ENCODE measurements at regions not wholly inside any gene's neighbourhood (a gene's known extent, or its start where the extent isn't known, plus 50 kb on each side); places are given as distances from the start of the nearest gene placed in this dataset.

- intact Hi-C loops (cut with micrococcal nuclease), result no loop called here
- no peaks in the 10 kb centered on the region for H3K36me3 Mint-ChIP-seq (ENCODE audit: low read depth)
- no peak overlapping the region for H3K27ac Mint-ChIP-seq
- ChIA-PET POLR2A (no interaction called here), CTCF (no interaction called here)
- no peak for TF ChIP-seq CTCF (IDR thresholded peaks at IDR 0.05)
- no peak for DNase-seq
- no peak overlapping the region for H3K4me3 Mint-ChIP-seq
- no peaks in the 10 kb centered on the region for H3K4me1 Mint-ChIP-seq
- peaks cover 3% of the 10 kb centered on the region for H3K9me3 Mint-ChIP-seq
- no peaks in the 10 kb centered on the region for H3K27me3 Mint-ChIP-seq
- no peak for ATAC-seq (ENCODE audit: low read depth)
Measured at GRCh38 chr18:51881394-51881793, 458.6 kb upstream of the DCC start.

GRCh38 chr18:51884039-51884438, 456.0 kb upstream of the DCC start:
- TF ChIP-seq CTCF (IDR thresholded peaks at IDR 0.05), result no peak
- ATAC-seq (ENCODE audit: low read depth) (no peak), DNase-seq (no peak)
- Mint-ChIP-seq H3K4me3 (no peak overlapping the region), H3K4me1 (no peaks in the 10 kb centered on the region), H3K36me3 (ENCODE audit: low read depth) (no peaks in the 10 kb centered on the region), H3K27me3 (no peaks in the 10 kb centered on the region), H3K27ac (no peak overlapping the region), H3K9me3 (no peaks in the 10 kb centered on the region)
- intact Hi-C loops (cut with micrococcal nuclease), result no loop called here
- ChIA-PET CTCF (no interaction called here), POLR2A (no interaction called here)

- no peak for TF ChIP-seq CTCF (IDR thresholded peaks at IDR 0.05)
- DNase-seq (no peak), ATAC-seq (ENCODE audit: low read depth) (no peak)
- intact Hi-C loops (cut with micrococcal nuclease), result no loop called here
- ChIA-PET CTCF (no interaction called here), POLR2A (no interaction called here)
- H3K36me3 Mint-ChIP-seq (ENCODE audit: low read depth), result no peaks in the 10 kb centered on the region
- no peak overlapping the region for H3K4me3 Mint-ChIP-seq
- no peak overlapping the region for H3K27ac Mint-ChIP-seq
- no peaks in the 10 kb centered on the region for H3K4me1 Mint-ChIP-seq
- no peaks in the 10 kb centered on the region for H3K27me3 Mint-ChIP-seq
- no peaks in the 10 kb centered on the region for H3K9me3 Mint-ChIP-seq
Measured at GRCh38 chr18:51890762-51891161, 449.2 kb upstream of the DCC start.

GRCh38 chr18:51891876-51892275, 448.1 kb upstream of the DCC start:
- H3K27ac Mint-ChIP-seq, result no peak overlapping the region
- H3K4me1 Mint-ChIP-seq, result no peaks in the 10 kb centered on the region
- ChIA-PET CTCF (no interaction called here), POLR2A (no interaction called here)
- no peak overlapping the region for H3K4me3 Mint-ChIP-seq
- no peaks in the 10 kb centered on the region for H3K27me3 Mint-ChIP-seq
- intact Hi-C loops (cut with micrococcal nuclease), result no loop called here
- H3K9me3 Mint-ChIP-seq, result no peaks in the 10 kb centered on the region
- no peak for DNase-seq
- no peak for ATAC-seq (ENCODE audit: low read depth)
- H3K36me3 Mint-ChIP-seq (ENCODE audit: low read depth), result no peaks in the 10 kb centered on the region
- no peak for TF ChIP-seq CTCF (IDR thresholded peaks at IDR 0.05)

- no peak overlapping the region for H3K4me3 Mint-ChIP-seq
- no peak for TF ChIP-seq CTCF (IDR thresholded peaks at IDR 0.05)
- H3K27me3 Mint-ChIP-seq, result no peaks in the 10 kb centered on the region
- no peaks in the 10 kb centered on the region for H3K36me3 Mint-ChIP-seq (ENCODE audit: low read depth)
- H3K9me3 Mint-ChIP-seq, result peaks cover 4% of the 10 kb centered on the region
- H3K27ac Mint-ChIP-seq, result no peak overlapping the region
- DNase-seq, result no peak
- H3K4me1 Mint-ChIP-seq, result no peaks in the 10 kb centered on the region
- ATAC-seq (ENCODE audit: low read depth), result no peak
- CTCF ChIA-PET, result no interaction called here
- POLR2A ChIA-PET, result no interaction called here
- intact Hi-C loops (cut with micrococcal nuclease), result no loop called here
Measured at GRCh38 chr18:51897884-51898283, 442.1 kb upstream of the DCC start.

Measured in activated B cell treated with CpG ODN at 0.5 μM for 24 hours (primary cell).